GM12872 (cell line): ENCODE measurements at regions not wholly inside any gene's neighbourhood (a gene's known extent, or its start where the extent isn't known, plus 50 kb on each side); places are given as distances from the start of the nearest gene placed in this dataset.

Source experiments
- CTCF ChIP-seq: IDR thresholded peaks from 3 replicates; pipeline ENCODE4 v1.5.1; 2011; ENCODE audit warnings: low read depth, mild to moderate bottlenecking, low read length, moderate library complexity; ENCODE audit not compliant: insufficient read depth

- TF ChIP-seq CTCF: no peak
Measured at GRCh38 chr6:19391926-19392325, 445.2 kb upstream of the ID4 start.

- TF ChIP-seq CTCF: no peak
Measured at GRCh38 chr6:19394051-19394450, 443.1 kb upstream of the ID4 start.

GRCh38 chr6:19394687-19395086 lies 442.5 kb upstream of the ID4 start:
- no peak for TF ChIP-seq CTCF

GRCh38 chr6:19395316-19395715 lies 441.9 kb upstream of the ID4 start:
- TF ChIP-seq CTCF: no peak

GRCh38 chr6:19399406-19399805 lies 437.8 kb upstream of the ID4 start:
- TF ChIP-seq CTCF: no peak

GRCh38 chr6:19408331-19408730 lies 428.8 kb upstream of the ID4 start:
- no peak for TF ChIP-seq CTCF

- no peak for TF ChIP-seq CTCF
Measured at GRCh38 chr6:19410481-19410880, 426.7 kb upstream of the ID4 start.

GRCh38 chr6:19413323-19413722 lies 423.8 kb upstream of the ID4 start:
- no peak for TF ChIP-seq CTCF
